Smooth muscle cell (in vitro differentiated cells): ENCODE measurements at regions not wholly inside any gene's neighbourhood (a gene's known extent, or its start where the extent isn't known, plus 50 kb on each side); places are given as distances from the start of the nearest gene placed in this dataset.

Source experiments
- DNase-seq: peaks from one replicate; lab custom pipeline; 2025; ENCODE audit not compliant: unreplicated experiment; lab: John Stamatoyannopoulos, UW
- H2AFZ ChIP-seq: fragments of 200-600 bp; sonication (generic); 2 replicates; pipeline ENCODE4 v1.6.0; 2016; ENCODE audit warnings: antibody characterized with exemption, low read depth, mild to moderate bottlenecking
- H3F3A ChIP-seq: fragments of 200-600 bp; sonication (generic); 2 replicates; pipeline ENCODE4 v1.6.0; 2017; ENCODE audit warnings: antibody characterized with exemption, low read depth
- H3K27ac ChIP-seq: fragments of 200-600 bp; sonication (generic); 2 replicates; pipeline ENCODE4 v1.5.1; 2016; ENCODE audit warnings: low read depth, mild to moderate bottlenecking
- H3K27me3 ChIP-seq: fragments of 200-600 bp; sonication (generic); 2 replicates; pipeline ENCODE4 v1.6.1; 2016; ENCODE audit warnings: low read depth, mild to moderate bottlenecking
- H3K36me3 ChIP-seq: fragments of 200-600 bp; sonication (generic); 2 replicates; pipeline ENCODE4 v1.5.1; 2016; ENCODE audit warnings: low read depth
- H3K4me1 ChIP-seq: fragments of 200-600 bp; sonication (generic); 2 replicates; pipeline ENCODE4 v1.5.1; 2016; ENCODE audit warnings: low read depth
- H3K4me2 ChIP-seq: fragments of 200-600 bp; sonication (generic); 2 replicates; pipeline ENCODE4 v1.6.0; 2016; ENCODE audit warnings: mild to moderate bottlenecking
- H3K4me3 ChIP-seq: fragments of 200-600 bp; sonication (generic); 2 replicates; pipeline ENCODE4 v1.5.1; 2016; ENCODE audit warnings: mild to moderate bottlenecking
- H3K79me2 ChIP-seq: fragments of 200-600 bp; sonication (generic); 2 replicates; pipeline ENCODE4 v1.6.0; 2016; ENCODE audit warnings: low read depth, mild to moderate bottlenecking
- H3K9ac ChIP-seq: fragments of 200-600 bp; sonication (generic); 2 replicates; pipeline ENCODE4 v1.6.0; 2016; ENCODE audit warnings: low read depth
- H3K9me3 ChIP-seq: fragments of 200-600 bp; sonication (generic); replicated peaks from 2 replicates; pipeline ENCODE4 v1.5.1; 2016; ENCODE audit warnings: low read depth
- H4K20me1 ChIP-seq: fragments of 200-600 bp; sonication (generic); 2 replicates; pipeline ENCODE4 v1.6.0; 2016; ENCODE audit warnings: low read depth
- WGBS: methylation state at CpG from one replicate; pipeline ENCODE4 v1.1.7; 2016; ENCODE audit warnings: low lambda C conversion rate; 5-methylcytosine and 5-hydroxymethylcytosine counted together
- TF ChIP-seq, protein P1 (sequence below): fragments of 200-600 bp; sonication (generic); IDR thresholded peaks from 2 replicates; pipeline ENCODE4 v1.5.1; 2017; ENCODE audit warnings: borderline replicate concordance, mild to moderate bottlenecking, antibody characterized with exemption; ENCODE audit not compliant: insufficient read depth, poor library complexity, severe bottlenecking

DNA sequence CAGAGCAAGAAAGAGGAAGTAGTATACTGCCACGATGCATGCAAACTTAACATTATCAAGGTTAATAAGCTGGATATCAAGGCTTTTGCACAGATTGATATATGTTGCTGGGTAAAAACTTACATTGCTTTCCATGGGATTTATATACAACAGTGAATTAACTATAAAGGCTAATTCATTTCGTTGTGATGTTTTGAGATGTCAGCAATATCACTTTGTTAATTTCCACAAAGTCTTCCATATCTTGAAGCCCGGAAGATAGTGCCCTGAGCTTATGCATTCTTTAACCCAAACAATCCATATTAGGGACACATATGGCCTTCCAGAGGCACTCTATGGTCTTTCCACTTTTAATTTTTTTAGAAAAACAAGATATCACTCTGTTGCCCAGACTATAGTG lies 603.5 kb downstream of the MAFB start:
- H3K9me3 ChIP-seq, result no peaks in the 10 kb centered on the region

DNA sequence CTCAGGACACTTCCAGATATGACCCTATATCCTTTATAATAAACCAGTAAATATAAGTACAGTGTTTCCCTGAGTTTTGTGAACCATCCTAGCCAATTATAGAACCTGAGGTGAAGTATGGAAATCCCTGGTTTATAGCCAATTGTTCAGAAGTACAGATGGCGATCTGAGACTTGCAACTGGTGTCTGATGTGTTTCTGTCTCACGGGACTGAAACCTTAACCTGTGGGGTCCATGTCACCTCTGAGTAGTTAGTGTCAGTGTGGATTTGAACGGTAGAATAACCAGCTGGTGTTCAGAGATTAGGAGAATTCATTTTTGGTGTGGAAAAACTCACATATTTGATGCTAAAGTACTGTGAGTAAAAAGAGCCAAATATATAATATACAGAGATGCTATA lies 606.6 kb downstream of the MAFB start:
- Histone ChIP-seq H3K4me3 (no peak overlapping the region), H3K4me2 (no peak overlapping the region), H3K36me3 (no peaks in the 10 kb centered on the region), H3F3A (no peaks in the 10 kb centered on the region), H4K20me1 (no peaks in the 10 kb centered on the region), H3K9me3 (no peaks in the 10 kb centered on the region), H3K9ac (no peak overlapping the region), H3K4me1 (no peaks in the 10 kb centered on the region), H3K27ac (no peak overlapping the region), H3K79me2 (no peaks in the 10 kb centered on the region), H3K27me3 (no peaks in the 10 kb centered on the region), H2AFZ (no peak overlapping the region)
- TF ChIP-seq, protein P1, sequence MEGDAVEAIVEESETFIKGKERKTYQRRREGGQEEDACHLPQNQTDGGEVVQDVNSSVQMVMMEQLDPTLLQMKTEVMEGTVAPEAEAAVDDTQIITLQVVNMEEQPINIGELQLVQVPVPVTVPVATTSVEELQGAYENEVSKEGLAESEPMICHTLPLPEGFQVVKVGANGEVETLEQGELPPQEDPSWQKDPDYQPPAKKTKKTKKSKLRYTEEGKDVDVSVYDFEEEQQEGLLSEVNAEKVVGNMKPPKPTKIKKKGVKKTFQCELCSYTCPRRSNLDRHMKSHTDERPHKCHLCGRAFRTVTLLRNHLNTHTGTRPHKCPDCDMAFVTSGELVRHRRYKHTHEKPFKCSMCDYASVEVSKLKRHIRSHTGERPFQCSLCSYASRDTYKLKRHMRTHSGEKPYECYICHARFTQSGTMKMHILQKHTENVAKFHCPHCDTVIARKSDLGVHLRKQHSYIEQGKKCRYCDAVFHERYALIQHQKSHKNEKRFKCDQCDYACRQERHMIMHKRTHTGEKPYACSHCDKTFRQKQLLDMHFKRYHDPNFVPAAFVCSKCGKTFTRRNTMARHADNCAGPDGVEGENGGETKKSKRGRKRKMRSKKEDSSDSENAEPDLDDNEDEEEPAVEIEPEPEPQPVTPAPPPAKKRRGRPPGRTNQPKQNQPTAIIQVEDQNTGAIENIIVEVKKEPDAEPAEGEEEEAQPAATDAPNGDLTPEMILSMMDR, result no peak
- DNase-seq, result no peak
- 86% methylated on average over 3 of the region's 3 CpGs for WGBS

More for the DNA sequence above, 603.5 kb downstream of the MAFB start:
- no peak overlapping the region for H3K27ac ChIP-seq
- H3K79me2 ChIP-seq, result no peaks in the 10 kb centered on the region
- H2AFZ ChIP-seq, result no peak overlapping the region
- no peak overlapping the region for H3K4me2 ChIP-seq
- TF ChIP-seq, protein P1, result no peak
- H3K4me1 ChIP-seq, result no peaks in the 10 kb centered on the region
- no peak overlapping the region for H3K9ac ChIP-seq
- H3F3A ChIP-seq, result no peaks in the 10 kb centered on the region
- no peak for DNase-seq
- no peaks in the 10 kb centered on the region for H3K36me3 ChIP-seq
- no peaks in the 10 kb centered on the region for H3K27me3 ChIP-seq
- WGBS, result 91% methylated on average over 3 of the region's 3 CpGs
- H3K4me3 ChIP-seq, result no peak overlapping the region
- H4K20me1 ChIP-seq, result no peaks in the 10 kb centered on the region

DNA sequence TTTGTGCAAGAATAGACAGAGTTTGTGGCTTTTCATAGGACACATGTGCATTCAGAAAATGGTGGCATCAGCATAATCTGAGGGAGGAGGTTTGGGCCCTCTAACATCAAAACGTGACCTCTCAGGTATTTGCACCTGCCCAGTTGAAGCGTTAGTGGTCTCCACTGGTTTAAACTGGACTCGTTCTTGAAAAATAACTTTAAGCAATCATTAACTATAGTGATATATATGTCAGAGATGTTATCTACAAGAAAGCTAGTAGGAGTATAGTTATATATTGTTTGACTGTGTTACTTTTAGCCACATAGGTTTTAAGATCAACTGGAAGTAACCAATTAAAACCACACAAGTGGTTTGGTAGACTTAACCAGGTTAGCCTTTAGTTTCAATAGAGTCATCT lies 607.4 kb downstream of the MAFB start:
- 92% methylated on average over 3 of the region's 3 CpGs for WGBS
- no peak overlapping the region for H3K4me2 ChIP-seq
- DNase-seq, result no peak
- H3F3A ChIP-seq, result no peaks in the 10 kb centered on the region
- no peak overlapping the region for H3K9ac ChIP-seq
- H3K27me3 ChIP-seq, result no peaks in the 10 kb centered on the region
- H3K27ac ChIP-seq, result no peak overlapping the region
- H4K20me1 ChIP-seq, result no peaks in the 10 kb centered on the region
- H3K79me2 ChIP-seq, result no peaks in the 10 kb centered on the region
- no peak overlapping the region for H3K4me3 ChIP-seq
- H3K4me1 ChIP-seq, result no peaks in the 10 kb centered on the region
- no peak overlapping the region for H2AFZ ChIP-seq
- no peaks in the 10 kb centered on the region for H3K9me3 ChIP-seq
- TF ChIP-seq, protein P1, result no peak
- no peaks in the 10 kb centered on the region for H3K36me3 ChIP-seq

DNA sequence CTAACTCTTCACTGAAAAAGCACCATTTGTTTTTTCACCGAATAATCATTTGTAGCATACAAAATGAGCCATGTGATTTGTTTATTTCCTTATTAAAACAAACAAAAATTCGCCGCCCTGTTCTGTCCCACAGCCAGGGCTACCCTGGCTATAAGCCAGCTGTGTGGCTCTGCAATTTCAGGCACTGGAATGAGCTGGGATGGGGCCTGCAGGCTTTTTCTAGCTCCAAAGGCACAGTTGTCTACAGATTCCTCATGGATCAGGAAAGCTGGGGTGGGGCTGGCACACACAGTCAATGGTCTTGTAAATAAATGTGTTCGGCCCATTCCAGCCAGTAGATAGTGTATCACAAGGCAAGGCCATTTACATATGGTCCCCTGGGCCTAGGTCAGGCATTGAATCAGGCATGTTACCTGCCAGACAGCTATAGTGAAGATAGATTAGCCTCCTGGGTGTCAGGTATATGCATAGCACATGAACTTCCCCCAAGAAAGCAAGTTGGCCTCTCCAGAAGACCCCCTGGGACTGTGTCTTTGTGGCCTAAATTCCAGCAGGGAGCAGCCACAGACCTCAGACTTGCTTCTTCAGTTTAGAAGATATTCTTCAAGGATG lies 608.9 kb downstream of the MAFB start:
- TF ChIP-seq, protein P1, result no peak
- 79% methylated on average over 4 of the region's 4 CpGs for WGBS
- Histone ChIP-seq H3K4me1 (no peaks in the 10 kb centered on the region), H4K20me1 (no peaks in the 10 kb centered on the region), H3K79me2 (no peaks in the 10 kb centered on the region), H3K9ac (no peak overlapping the region), H3K4me2 (no peak overlapping the region), H3K4me3 (no peak overlapping the region), H2AFZ (no peak overlapping the region), H3K27me3 (no peaks in the 10 kb centered on the region), H3K27ac (no peak overlapping the region), H3K36me3 (no peaks in the 10 kb centered on the region), H3F3A (no peaks in the 10 kb centered on the region), H3K9me3 (no peaks in the 10 kb centered on the region)
- no peak for DNase-seq
